Esophagus (tissue), 2 donors: ENCODE measurements at regions not wholly inside any gene's neighbourhood (a gene's known extent, or its start where the extent isn't known, plus 50 kb on each side); places are given as distances from the start of the nearest gene placed in this dataset.
"Not testable (repeated sequence)": the region's sequence is repeated elsewhere in the genome, so short reads cannot be mapped to it uniquely, and the experiment has no call there.

Source experiments
- H3K27ac ChIP-seq, 2 donors: one replicate each; pipeline ENCODE4 v1.5.1; 2013; ENCODE audit warnings: low read depth in 2 of 2, mild to moderate bottlenecking in 2 of 2, inconsistent platforms in 1 of 2, low read length in 1 of 2, moderate library complexity in 1 of 2
- H3K27me3 ChIP-seq, 2 donors: one replicate each; pipeline ENCODE4 v1.6.1; 2013; ENCODE audit warnings: low read length in 2 of 2, control low read depth in 1 of 2, mild to moderate bottlenecking in 1 of 2; ENCODE audit not compliant: insufficient read depth in 2 of 2, control insufficient read depth in 1 of 2
- H3K36me3 ChIP-seq, 2 donors: one replicate each; pipeline ENCODE4 v1.6.1; 2013; ENCODE audit warnings: low read length in 1 of 2; ENCODE audit not compliant: control insufficient read depth in 2 of 2, insufficient read depth in 2 of 2
- H3K4me1 ChIP-seq, 2 donors: one replicate each; pipeline ENCODE4 v1.6.1; 2013; ENCODE audit warnings: low read length in 1 of 2; ENCODE audit not compliant: control insufficient read depth in 2 of 2, insufficient read depth in 2 of 2
- H3K4me3 ChIP-seq, 2 donors: one replicate each; pipeline ENCODE4 v1.5.1; 2013; ENCODE audit warnings: low read length in 2 of 2, mild to moderate bottlenecking in 2 of 2, low read depth in 1 of 2, moderate library complexity in 1 of 2
- H3K9me3 ChIP-seq, 2 donors: one replicate each; pipeline ENCODE4 v1.6.1; 2013; ENCODE audit warnings: mild to moderate bottlenecking in 2 of 2, low read depth in 1 of 2, low read length in 1 of 2, moderate library complexity in 1 of 2; ENCODE audit not compliant: control insufficient read depth in 2 of 2, insufficient read depth in 1 of 2
- WGBS, 2 donors: extraction: QIAGEN DNeasy Blood & Tissue Kit; methylation state at CpG; one replicate each; pipeline ENCODE4 v1.1.7; 2013; 5-methylcytosine and 5-hydroxymethylcytosine counted together
- donor health status: healthy with polysubstance abuse.
- donor health status: Bipolar disorder and iron deficiency.

DNA sequence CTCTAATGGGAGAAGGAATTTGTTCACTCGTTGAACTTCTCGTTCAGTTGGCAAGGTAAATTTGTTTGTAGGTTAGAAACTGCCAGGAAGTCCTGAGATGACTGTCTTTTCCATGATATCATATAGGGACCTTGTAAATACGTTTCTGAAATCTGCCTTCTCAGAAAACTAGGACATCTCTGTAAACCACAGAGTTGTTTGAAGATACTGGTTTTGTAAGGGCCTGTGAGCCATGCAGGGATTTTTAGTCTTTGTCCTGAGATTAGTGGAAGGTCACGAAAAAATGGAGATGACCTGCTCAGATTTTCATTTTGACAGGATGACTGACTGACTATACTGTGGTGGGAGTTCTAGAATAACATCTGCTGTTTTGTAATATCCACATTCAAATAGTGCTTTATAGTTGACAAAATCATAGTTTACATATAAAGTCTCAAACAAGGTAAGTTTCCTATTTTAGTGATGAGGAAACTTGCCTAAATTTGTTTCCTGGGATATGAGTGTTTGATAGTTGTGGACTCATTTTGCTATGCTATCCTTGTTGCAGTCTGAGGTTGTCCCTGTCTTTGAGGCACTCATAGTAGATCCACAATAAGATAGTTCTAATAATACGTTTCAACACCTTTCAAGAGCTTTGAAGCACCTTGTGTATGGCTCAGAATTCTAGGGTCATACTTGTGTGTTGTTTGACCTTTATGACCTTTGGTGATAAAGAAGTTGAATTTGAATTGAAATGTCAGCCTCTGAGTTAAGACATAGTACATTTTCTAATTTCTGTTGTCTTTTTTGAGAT is 107.3 kb upstream of the PLGLB1 start:
- H3K27me3 ChIP-seq, H3K27ac ChIP-seq, H3K36me3 ChIP-seq, H3K4me3 ChIP-seq, H3K4me1 ChIP-seq, H3K9me3 ChIP-seq: not testable (repeated sequence)
- 36 to 49% methylated on average over 3 of the region's 5 CpGs for WGBS, 2 donors

GRCh38 chr2:87132577-87132976 is 110.9 kb upstream of the PLGLB1 start:
- not testable (repeated sequence) for H3K9me3 ChIP-seq

DNA sequence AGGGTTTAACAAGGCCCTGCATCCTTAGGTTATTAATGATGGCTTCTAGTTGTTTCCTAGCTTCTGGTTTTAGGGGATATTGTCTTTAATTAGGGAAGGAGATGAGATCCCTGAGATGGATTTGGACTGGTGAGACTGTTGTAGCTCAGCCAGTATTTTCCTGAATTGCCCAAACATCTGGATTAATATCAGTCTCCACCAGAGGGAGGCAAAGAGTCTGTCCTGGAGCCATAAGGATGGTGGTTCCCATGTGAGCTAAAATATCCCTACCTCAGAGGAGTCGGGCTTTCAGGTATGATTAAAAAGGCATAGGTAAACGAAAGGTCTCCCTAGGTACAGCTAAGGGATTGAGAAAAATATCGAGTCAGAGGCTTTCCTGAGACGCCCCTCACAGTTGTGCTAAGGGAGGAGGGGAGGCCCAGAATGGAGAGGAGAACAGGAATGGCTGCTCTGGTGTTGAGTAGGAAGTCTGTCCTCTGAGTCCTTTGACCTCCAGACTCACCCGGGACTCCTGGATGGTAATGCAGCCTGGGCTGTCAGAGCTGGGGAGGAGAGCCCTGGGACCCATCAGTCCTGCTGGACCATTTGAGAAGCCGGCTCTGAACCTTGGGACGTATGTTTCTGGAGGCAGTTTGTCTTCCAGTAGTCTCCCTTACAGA is 130.3 kb upstream of the PLGLB1 start:
- not testable (repeated sequence) for H3K4me3 ChIP-seq, H3K36me3 ChIP-seq, H3K9me3 ChIP-seq, H3K4me1 ChIP-seq, H3K27ac ChIP-seq, H3K27me3 ChIP-seq
- no CpG with 5 or more reads among the region's 7 CpGs for WGBS, 2 donors

More at GRCh38 chr2:87132577-87132976, 110.9 kb upstream of the PLGLB1 start:
- H3K27me3 ChIP-seq, H3K36me3 ChIP-seq, H3K4me1 ChIP-seq, H3K4me3 ChIP-seq, H3K27ac ChIP-seq: not testable (repeated sequence)
- 50 to 56% methylated on average over 1 to 2 of the region's 2 CpGs for WGBS, 2 donors

GRCh38 chr2:87174454-87174853 is 152.8 kb upstream of the PLGLB1 start:
- H3K27ac ChIP-seq, H3K36me3 ChIP-seq, H3K4me1 ChIP-seq, H3K4me3 ChIP-seq, H3K9me3 ChIP-seq, H3K27me3 ChIP-seq: not testable (repeated sequence)
- WGBS, 2 donors = 79 to 83% methylated on average over 2 of the region's 2 CpGs

DNA sequence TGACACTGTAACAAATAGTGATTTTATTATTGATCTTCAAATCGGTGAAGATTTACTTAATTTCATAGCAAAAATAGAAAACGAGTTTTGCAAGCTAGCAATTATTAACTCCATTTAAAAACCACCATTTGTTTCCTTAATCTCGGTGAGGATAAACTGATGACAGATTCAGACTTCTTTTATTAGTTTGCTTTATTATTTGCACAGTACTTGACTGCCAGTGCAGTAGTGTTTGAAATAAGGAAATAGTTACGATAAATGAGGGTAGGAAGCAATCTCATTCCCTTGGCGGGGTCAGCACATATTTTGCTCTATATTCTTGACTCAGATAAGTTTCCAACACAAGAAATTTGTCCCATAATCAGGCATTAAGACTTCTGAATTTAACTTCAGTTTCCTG is 161.7 kb upstream of the PLGLB1 start:
- H3K4me1 ChIP-seq, H3K4me3 ChIP-seq, H3K27ac ChIP-seq, H3K36me3 ChIP-seq, H3K27me3 ChIP-seq, H3K9me3 ChIP-seq: not testable (repeated sequence)
- 33% methylated on average over 4 of the region's 5 CpGs; no CpG with 5 or more reads in 1 of the 2 donors for WGBS, 2 donors

DNA sequence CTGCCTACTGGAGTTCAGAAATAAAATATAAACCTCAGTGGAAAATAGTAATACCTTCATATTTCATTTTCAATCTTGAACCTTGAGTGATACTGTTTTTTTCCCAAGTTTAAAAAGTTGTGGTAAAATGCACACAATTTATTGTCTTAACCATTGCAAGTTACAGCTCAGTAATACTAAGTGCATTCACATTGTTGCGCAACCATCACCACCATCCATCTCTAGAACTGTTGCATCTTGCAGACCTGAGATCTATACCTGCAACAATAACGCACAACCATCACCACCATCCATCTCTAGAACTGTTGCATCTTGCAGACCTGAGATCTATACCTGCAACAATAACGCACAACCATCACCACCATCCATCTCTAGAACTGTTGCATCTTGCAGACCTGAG is 162.6 kb upstream of the PLGLB1 start:
- not testable (repeated sequence) for H3K9me3 ChIP-seq, H3K36me3 ChIP-seq, H3K27ac ChIP-seq, H3K4me1 ChIP-seq, H3K4me3 ChIP-seq, H3K27me3 ChIP-seq
- 91 to 98% methylated on average over 2 of the region's 3 CpGs for WGBS, 2 donors

GRCh38 chr2:87189214-87189613 is 167.6 kb upstream of the PLGLB1 start:
- H3K36me3 ChIP-seq, H3K4me1 ChIP-seq, H3K27ac ChIP-seq, H3K9me3 ChIP-seq, H3K4me3 ChIP-seq, H3K27me3 ChIP-seq: not testable (repeated sequence)
- WGBS, 2 donors = 100% methylated on average over 1 of the region's 3 CpGs

DNA sequence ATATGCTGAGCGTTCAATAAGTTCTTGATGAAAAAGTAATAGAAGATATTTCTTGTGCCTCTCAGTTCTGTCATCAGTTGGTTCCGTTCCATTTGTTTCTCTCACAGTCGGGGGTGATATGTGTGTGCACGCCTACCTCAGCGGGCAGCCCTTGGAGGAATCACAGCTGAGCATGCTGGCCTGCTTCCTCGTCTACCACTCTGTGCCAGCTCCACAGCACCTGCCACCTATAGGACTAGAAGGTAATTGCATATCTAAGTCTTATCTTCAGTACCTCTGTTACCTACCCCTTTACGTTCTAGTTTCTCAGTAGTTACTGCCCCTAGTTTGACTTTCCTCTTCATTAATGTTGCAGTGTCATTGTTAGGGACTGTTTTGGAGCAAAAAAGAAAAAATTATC is 171.7 kb upstream of the PLGLB1 start:
- not testable (repeated sequence) for H3K4me3 ChIP-seq
- 32 to 47% methylated on average over 1 of the region's 7 CpGs for WGBS, 2 donors

GRCh38 chr2:87194254-87194999 is 172.8 kb upstream of the PLGLB1 start:
- not testable (repeated sequence) for H3K27ac ChIP-seq, H3K27me3 ChIP-seq, H3K9me3 ChIP-seq, H3K4me3 ChIP-seq, H3K4me1 ChIP-seq, H3K36me3 ChIP-seq
- 68 to 85% methylated on average over 1 of the region's 2 CpGs for WGBS, 2 donors

More for the DNA sequence above, 171.7 kb upstream of the PLGLB1 start:
- H3K27ac ChIP-seq, H3K27me3 ChIP-seq, H3K9me3 ChIP-seq, H3K4me1 ChIP-seq, H3K36me3 ChIP-seq: not testable (repeated sequence)
